T-helper 22 cell (primary cell): ENCODE measurements at regions not wholly inside any gene's neighbourhood (a gene's known extent, or its start where the extent isn't known, plus 50 kb on each side); places are given as distances from the start of the nearest gene placed in this dataset.

Experiments used
- DNase-seq: peaks from one replicate; pipeline ENCODE4 v3.0.0-alpha.2; 2020; ENCODE audit warnings: low read depth

DNA sequence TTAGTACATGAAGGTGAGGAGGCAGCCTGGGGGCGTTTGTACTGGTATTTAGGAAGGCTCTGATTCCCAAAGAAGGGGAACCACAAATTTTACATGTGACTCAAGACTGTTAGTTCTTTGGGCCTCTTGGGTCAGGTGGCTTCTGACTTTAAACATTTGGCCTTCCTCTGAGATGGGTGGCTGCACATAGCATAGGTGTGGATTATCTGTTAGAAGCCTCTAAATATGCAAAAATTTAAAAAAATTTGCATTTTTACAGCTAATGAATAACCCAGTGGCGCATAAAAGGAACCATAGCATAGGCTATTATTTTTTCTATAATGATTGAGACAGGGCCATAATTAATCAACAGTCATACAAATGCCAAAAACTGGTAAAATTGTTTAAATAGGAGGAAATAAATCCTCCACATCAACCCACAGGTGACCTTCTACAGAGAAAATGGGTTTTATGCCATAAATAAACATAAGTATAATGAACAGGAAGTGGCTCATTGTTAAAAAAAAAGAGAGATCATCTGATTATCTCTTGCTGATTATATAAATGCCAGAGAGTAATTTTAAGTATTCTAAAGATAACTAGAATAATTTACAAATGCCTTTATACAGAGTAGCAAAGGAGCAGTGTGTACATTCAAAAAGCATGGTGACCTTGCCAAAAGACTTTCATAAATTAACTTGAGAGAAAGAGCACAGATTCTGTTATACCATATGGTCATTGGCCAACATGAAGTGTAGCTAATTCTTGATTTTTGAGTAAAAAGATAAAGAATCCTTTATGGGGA, 284.2 kb upstream of the ATP2B1 start:
- no peak for DNase-seq

GRCh38 chr12:89991807-89992590, 283.4 kb upstream of the ATP2B1 start:
- DNase-seq, result no peak

DNA sequence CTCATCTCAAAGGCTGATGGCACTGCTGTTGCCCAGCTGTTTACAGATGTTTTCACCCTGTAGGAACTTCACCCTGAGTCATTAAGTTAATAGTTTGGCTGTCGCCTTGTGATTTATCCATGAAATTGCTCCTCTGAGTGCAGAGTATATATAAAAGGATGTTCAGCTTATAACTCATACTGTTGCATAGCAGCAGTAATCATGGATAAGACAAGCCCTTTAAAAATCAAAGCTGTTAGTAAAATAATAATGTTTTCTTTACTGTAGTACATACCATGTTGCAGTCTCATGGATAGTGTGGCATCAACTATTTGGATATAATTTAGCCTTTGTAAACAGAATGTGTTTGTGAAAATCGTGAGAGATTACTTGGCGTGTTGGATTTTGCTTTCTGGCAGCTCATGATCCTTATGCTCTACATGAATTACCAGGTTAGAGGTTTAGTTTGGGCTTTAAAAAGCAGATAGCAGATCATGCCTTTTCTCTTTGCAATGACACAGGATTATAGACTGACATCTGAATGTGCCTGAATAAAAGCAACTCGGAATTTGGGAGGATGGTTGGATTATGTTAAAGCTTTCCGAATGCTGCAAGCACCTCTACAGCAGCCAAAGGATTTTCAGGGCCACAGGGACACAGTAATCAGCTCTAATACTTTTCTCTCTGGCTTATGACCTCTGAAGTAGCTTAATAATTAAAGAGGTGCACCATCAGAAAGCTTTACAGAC, 279.7 kb upstream of the ATP2B1 start:
- DNase-seq, result no peak

DNA sequence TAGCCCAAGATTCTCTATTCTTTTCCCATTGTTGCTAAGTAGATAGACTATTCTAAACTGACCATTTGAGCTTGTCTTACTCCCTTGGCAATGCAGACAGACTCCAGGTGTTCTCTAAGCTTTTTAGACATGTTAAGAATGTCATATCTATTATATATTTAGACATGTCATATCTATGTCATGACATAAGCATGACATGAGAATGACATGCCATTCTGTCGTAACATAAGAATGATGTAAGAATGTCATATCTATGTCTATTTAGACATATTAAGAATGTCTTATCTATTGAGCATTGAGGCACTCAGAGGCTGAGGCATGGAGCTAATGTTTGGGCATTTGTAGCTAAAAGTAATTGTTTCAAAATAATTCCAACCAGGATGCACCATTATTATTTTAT, 277.3 kb upstream of the ATP2B1 start:
- DNase-seq, result no peak

- no peak for DNase-seq
Observed at GRCh38 chr12:89984846-89985245, 276.2 kb upstream of the ATP2B1 start.

GRCh38 chr12:89983622-89984021, 275.0 kb upstream of the ATP2B1 start:
- DNase-seq, result no peak

DNA sequence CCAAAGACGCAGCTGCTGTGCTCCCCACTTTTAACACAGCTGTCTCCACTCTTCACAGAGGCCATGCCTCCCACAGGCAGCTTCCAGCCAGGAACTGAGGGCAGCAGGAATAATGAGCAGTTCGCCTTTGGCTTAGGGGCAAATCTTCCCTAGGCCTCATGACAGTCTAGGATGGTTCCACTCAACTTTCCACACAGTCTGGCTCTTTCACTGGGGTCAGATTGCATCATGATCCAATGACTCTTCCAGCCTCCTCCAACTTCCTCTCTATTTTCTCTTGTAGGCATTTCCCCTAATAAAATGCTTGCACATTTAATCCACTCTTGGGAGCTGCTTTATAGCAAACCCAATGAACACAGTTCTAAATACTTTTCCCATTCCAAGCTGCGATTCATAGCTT, 271.6 kb upstream of the ATP2B1 start:
- DNase-seq, result no peak

GRCh38 chr12:89977405-89978085, 268.9 kb upstream of the ATP2B1 start:
- no peak for DNase-seq

DNA sequence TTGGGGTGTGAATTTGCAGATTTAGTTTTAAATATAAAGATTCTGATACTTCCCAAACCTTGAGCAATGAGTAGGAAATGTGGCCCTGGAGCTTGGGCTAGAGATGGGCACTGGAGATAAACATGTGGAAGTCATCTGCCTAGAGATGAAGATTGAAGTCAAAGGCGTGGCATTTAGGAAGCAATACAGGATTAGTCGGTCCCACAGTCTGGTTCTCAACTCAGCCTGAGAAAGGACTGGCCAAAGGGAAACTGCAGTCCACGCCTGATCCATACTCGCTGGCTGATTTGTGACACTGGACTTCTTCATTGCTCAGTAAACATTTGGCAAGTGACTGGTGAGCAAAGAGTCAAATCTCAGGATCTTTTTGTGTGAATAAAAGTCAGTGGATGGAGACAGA, 268.2 kb upstream of the ATP2B1 start:
- no peak for DNase-seq

GRCh38 chr12:89975574-89975973, 266.9 kb upstream of the ATP2B1 start:
- no peak for DNase-seq

DNA sequence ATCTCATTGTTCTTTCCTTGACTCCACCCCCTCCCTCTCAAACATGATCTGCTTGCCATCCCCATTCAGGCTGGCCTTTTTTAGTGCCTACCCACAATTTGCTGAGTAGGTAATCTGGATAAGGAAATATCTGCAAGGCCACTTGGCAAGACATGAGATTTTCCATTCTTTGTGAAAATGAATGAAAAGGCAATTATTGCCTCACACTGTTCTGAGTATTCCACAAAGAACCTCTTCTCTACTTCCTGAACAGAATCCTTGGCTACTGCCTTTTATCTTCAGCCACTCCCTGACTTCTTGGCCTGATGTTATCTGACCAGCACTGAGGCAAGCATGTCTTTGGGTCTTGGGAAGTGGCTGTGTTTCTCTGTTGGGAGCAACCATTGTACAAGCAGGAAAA, 263.2 kb upstream of the ATP2B1 start:
- DNase-seq, result no peak

- DNase-seq, result no peak
Observed at GRCh38 chr12:89970722-89971121, 262.1 kb upstream of the ATP2B1 start.

DNA sequence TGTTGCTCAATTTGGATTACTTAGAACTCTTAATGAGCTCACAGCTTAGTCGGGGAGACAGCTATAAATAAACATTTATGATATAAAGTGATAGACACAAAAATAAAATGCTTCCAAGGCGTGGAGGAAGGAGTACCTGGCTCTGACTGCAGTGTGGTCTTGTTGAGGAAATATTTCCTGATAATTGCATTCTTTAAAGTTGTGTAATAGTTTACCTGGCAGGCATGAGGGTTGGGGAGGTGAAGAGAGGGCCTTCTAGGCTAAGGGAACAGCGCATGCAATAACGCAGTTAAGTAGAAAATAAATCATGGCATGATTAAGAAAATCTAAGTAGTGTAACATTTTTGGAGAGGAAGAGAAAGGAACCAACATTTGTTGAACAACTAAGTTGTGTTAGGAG, 260.5 kb upstream of the ATP2B1 start:
- DNase-seq, result no peak

GRCh38 chr12:89968151-89968700, 259.6 kb upstream of the ATP2B1 start:
- DNase-seq, result no peak

DNA sequence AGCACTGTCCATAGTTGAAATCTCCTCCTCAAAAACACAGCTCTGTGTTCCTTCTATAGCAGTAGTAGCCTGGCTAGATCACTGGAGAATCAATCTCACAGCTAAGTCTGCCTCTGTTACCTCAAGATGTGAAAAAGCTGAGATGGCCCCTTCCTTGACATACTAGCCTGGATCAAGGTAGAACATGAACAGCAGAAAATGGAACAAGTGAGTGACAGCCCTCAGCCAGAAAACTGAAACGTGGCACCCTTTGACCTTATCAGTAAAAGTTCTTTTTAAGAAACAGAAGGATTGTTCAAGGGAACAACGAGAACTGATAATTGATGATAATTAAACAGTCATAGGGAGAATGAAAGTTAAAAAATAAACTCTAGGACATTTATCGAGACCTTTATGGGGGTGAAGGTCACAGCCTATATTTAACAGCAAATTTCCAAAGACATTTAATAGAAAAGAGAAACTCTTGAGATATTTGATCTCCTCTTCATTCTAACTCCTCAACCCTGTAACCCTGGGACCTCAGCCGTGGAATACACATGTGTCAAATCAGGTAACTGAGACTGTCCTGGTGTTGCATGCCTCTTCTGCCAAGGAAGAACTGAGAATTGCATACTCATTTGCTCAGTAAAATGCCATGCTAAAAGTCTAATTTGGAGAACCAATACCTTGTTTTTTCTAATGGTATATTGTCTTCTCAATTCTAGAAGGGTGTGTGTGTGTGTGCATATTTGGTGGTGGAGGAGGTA, 258.0 kb upstream of the ATP2B1 start:
- DNase-seq, result no peak

DNA sequence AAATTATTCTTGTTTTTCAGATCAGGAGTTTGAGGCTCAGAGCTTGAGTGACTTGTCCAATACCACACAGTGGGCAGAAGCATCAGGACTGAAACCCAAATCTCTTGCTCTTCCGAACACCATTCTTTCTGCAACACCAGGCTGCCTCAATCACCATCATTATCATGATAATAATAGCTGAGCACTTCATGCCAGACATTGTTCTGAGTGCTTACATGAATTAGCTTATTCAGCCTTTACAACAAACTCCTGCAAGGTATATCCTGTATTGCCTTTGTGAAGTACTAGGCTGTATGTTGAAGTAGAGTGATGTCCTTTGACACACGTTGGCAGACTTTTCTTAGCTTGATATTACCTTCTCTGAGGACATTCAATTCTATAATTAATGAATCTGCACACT, 257.4 kb upstream of the ATP2B1 start:
- DNase-seq, result no peak

- no peak for DNase-seq
Observed at GRCh38 chr12:89962648-89963047, 254.0 kb upstream of the ATP2B1 start.

DNA sequence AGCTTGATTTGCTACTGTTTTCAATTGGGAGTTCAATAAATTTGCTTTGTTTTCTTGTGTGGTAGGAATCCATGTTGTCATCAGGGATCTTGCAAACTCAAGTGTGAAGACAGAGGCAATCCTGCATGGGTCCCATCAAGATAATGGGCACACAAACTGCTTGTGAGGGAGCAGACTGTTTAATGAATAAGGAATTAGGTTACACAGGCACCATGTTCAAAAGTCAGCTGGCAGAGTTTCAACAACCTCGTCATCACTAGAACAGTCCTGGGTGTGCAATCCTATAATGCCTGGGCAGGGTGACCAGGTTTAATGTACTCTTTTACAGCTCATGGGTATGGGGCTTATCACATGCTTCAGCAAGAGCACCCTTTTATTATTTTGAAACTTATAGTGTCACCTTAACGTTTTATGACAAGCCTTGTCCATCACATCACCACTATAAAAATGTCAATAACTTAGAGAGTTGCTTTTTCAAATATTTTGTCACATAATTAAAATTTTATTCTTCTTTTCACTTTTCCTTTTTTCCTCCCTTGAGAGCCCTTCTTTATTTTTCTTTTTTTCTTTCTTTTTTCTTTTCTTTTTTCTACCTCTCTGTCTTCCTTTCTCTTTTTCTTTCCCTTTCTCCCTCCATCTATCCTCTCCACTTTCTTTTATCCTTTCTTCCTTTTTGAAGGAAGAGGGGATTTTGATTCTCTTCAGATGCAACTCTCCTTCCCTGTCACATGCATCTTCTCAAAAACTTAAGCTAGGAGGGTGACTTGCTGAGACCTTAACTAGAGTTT, 252.2 kb upstream of the ATP2B1 start:
- no peak for DNase-seq

DNA sequence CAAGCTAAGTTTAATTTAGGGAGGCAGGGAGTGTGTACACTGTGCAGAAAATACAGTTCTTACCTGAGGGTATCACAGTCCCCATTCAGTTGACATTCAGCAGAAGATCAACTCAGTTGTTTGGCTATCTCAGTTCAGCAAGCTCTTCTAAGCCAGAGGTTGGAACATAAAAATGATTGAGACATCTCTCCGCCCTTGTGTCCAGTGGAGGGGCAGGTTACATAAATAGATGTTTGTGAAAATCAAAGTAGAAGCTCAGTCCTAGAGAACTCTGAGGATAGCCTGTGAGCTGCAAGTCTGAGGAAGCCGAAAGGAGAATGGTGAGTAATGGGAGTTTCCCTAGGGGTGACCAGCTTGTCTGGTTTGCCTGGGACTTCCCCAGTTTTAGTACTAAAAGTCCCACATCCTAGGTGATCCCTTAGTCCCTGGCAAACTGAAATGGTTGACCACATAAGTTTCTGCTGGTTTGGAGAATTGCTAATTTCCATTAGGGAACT, 251.4 kb upstream of the ATP2B1 start:
- peak; percentile 9 for DNase-seq

GRCh38 chr12:89959179-89959578, 250.5 kb upstream of the ATP2B1 start:
- no peak for DNase-seq
